ENCODE measurements at regions not wholly inside any gene's neighbourhood (a gene's known extent, or its start where the extent isn't known, plus 50 kb on each side); places are given as distances from the start of the nearest gene placed in this dataset.

- Histone ChIP-seq H3K4me1 (ENCODE audit: control insufficient read depth, insufficient read depth, low read length) (no peaks in the 10 kb centered on the region), H3K36me3 (ENCODE audit: control insufficient read depth in 2 of 2, insufficient read depth in 1 of 2, low read length in 2 of 2) (no peaks in the 10 kb centered on the region), H3K9me3 (ENCODE audit: control insufficient read depth, insufficient read depth, low read depth, low read length) (no peaks in the 10 kb centered on the region), H3K4me3 (ENCODE audit: low read depth, low read length) (no peak overlapping the region), H3K27ac (ENCODE audit: extremely low read depth, low read depth, low read length) (no peak overlapping the region)
- TF ChIP-seq GFI1B (tag by site-specific recombination; IDR thresholded peaks at IDR 0.05) (no peak), ZNF521 (tag by site-specific recombination; IDR thresholded peaks at IDR 0.05) (no peak), ZNF394 (tag by site-specific recombination; IDR thresholded peaks at IDR 0.05; ENCODE audit: borderline replicate concordance) (no peak), MZF1 (tag by site-specific recombination; IDR thresholded peaks at IDR 0.05; ENCODE audit: borderline replicate concordance) (no peak), ZEB2 (tag by site-specific recombination; IDR thresholded peaks at IDR 0.05) (no peak), SP7 (tag by site-specific recombination; IDR thresholded peaks at IDR 0.05) (no peak), ZNF664 (tag by site-specific recombination; IDR thresholded peaks at IDR 0.05) (no peak)
- TF ChIP-seq, protein P1, sequence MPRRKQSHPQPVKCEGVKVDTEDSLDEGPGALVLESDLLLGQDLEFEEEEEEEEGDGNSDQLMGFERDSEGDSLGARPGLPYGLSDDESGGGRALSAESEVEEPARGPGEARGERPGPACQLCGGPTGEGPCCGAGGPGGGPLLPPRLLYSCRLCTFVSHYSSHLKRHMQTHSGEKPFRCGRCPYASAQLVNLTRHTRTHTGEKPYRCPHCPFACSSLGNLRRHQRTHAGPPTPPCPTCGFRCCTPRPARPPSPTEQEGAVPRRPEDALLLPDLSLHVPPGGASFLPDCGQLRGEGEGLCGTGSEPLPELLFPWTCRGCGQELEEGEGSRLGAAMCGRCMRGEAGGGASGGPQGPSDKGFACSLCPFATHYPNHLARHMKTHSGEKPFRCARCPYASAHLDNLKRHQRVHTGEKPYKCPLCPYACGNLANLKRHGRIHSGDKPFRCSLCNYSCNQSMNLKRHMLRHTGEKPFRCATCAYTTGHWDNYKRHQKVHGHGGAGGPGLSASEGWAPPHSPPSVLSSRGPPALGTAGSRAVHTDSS (tag by site-specific recombination; IDR thresholded peaks at IDR 0.05), result no peak
- TF ChIP-seq, protein P2, sequence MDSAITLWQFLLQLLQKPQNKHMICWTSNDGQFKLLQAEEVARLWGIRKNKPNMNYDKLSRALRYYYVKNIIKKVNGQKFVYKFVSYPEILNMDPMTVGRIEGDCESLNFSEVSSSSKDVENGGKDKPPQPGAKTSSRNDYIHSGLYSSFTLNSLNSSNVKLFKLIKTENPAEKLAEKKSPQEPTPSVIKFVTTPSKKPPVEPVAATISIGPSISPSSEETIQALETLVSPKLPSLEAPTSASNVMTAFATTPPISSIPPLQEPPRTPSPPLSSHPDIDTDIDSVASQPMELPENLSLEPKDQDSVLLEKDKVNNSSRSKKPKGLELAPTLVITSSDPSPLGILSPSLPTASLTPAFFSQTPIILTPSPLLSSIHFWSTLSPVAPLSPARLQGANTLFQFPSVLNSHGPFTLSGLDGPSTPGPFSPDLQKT (IDR thresholded peaks at IDR 0.05; ENCODE audit: borderline replicate concordance, low read depth, low read length), result no peak
- POLR2A ChIA-PET, result no interaction called here
- CTCF ChIA-PET, result no interaction called here
These were observed 780.6 kb downstream of the TSN start for GRCh38 chr2:122535960-122536505.

DNA sequence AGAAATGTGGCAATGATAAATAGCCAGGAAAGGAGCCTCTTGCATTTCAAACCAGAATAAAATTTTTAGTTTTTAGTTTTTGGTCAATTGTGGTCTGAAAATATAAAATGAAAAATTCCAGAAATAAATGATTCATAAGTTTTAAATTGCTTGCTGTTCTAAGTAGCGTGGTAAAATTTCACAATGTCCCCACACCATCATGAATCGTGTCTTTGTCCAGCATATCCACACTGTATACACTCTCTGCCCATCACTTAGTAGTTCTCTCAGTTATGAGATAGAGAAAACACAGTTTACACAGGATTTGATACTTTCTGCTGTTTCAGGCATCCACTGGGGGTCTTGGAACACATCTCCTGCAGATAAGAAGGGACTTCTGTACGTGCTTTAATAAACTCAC is 783.9 kb downstream of the TSN start:
- CTCF ChIA-PET, result no interaction called here
- H3K4me1 ChIP-seq (ENCODE audit: control insufficient read depth, insufficient read depth, low read length), result no peaks in the 10 kb centered on the region
- H3K9me3 ChIP-seq (ENCODE audit: control insufficient read depth, insufficient read depth, low read depth, low read length), result no peaks in the 10 kb centered on the region
- H3K4me3 ChIP-seq (ENCODE audit: low read depth, low read length), result no peak overlapping the region
- no peak overlapping the region for H3K27ac ChIP-seq (ENCODE audit: extremely low read depth, low read depth, low read length)
- no peaks in the 10 kb centered on the region for H3K36me3 ChIP-seq (ENCODE audit: control insufficient read depth in 2 of 2, insufficient read depth in 1 of 2, low read length in 2 of 2)
- TF ChIP-seq ZBTB49 (tag by site-specific recombination; IDR thresholded peaks at IDR 0.05; ENCODE audit: low read depth) (no peak), ZSCAN16 (tag by site-specific recombination; IDR thresholded peaks at IDR 0.05) (no peak), ZNF112 (tag by site-specific recombination; IDR thresholded peaks at IDR 0.05) (no peak), ZFP69B (tag by site-specific recombination; IDR thresholded peaks at IDR 0.05) (no peak), PRDM10 (tag by site-specific recombination; IDR thresholded peaks at IDR 0.05) (no peak), ZNF501 (tag by site-specific recombination; IDR thresholded peaks at IDR 0.05) (no peak), KLF8 (tag by site-specific recombination; IDR thresholded peaks at IDR 0.05) (no peak)
- TF ChIP-seq, protein P3, sequence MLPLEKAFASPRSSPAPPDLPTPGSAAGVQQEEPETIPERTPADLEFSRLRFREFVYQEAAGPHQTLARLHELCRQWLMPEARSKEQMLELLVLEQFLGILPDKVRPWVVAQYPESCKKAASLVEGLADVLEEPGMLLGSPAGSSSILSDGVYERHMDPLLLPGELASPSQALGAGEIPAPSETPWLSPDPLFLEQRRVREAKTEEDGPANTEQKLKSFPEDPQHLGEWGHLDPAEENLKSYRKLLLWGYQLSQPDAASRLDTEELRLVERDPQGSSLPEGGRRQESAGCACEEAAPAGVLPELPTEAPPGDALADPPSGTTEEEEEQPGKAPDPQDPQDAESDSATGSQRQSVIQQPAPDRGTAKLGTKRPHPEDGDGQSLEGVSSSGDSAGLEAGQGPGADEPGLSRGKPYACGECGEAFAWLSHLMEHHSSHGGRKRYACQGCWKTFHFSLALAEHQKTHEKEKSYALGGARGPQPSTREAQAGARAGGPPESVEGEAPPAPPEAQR (tag by site-specific recombination; IDR thresholded peaks at IDR 0.05), result no peak
- TF ChIP-seq, protein P4, sequence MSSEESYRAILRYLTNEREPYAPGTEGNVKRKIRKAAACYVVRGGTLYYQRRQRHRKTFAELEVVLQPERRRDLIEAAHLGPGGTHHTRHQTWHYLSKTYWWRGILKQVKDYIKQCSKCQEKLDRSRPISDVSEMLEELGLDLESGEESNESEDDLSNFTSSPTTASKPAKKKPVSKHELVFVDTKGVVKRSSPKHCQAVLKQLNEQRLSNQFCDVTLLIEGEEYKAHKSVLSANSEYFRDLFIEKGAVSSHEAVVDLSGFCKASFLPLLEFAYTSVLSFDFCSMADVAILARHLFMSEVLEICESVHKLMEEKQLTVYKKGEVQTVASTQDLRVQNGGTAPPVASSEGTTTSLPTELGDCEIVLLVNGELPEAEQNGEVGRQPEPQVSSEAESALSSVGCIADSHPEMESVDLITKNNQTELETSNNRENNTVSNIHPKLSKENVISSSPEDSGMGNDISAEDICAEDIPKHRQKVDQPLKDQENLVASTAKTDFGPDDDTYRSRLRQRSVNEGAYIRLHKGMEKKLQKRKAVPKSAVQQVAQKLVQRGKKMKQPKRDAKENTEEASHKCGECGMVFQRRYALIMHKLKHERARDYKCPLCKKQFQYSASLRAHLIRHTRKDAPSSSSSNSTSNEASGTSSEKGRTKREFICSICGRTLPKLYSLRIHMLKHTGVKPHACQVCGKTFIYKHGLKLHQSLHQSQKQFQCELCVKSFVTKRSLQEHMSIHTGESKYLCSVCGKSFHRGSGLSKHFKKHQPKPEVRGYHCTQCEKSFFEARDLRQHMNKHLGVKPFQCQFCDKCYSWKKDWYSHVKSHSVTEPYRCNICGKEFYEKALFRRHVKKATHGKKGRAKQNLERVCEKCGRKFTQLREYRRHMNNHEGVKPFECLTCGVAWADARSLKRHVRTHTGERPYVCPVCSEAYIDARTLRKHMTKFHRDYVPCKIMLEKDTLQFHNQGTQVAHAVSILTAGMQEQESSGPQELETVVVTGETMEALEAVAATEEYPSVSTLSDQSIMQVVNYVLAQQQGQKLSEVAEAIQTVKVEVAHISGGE (tag by site-specific recombination; conservative IDR thresholded peaks at IDR 0.05; ENCODE audit: low read depth), result no peak
- POLR2A ChIA-PET, result no interaction called here
